Body of pancreas (tissue), 4 donors: ENCODE measurements at regions not wholly inside any gene's neighbourhood (a gene's known extent, or its start where the extent isn't known, plus 50 kb on each side); places are given as distances from the start of the nearest gene placed in this dataset.

ENCODE experiments used
- POLR2A ChIP-seq, 3 donors: fragments of 450-650 bp; IDR thresholded peaks; one replicate each; pipeline ENCODE4 v1.6.1; 2016; ENCODE audit warnings: antibody characterized with exemption in 3 of 3, mild to moderate bottlenecking in 2 of 3
- TF ChIP-seq, protein P1 (sequence below), 7 experiments: fragments of 450-650 bp in 4 of 7; fragments of 200-600 bp in 3 of 7; sonication (generic) in 3 of 7; IDR thresholded peaks; one replicate each; pipeline ENCODE4 v1.5.1; 2016 to 2019; ENCODE audit warnings: antibody characterized with exemption in 7 of 7

DNA sequence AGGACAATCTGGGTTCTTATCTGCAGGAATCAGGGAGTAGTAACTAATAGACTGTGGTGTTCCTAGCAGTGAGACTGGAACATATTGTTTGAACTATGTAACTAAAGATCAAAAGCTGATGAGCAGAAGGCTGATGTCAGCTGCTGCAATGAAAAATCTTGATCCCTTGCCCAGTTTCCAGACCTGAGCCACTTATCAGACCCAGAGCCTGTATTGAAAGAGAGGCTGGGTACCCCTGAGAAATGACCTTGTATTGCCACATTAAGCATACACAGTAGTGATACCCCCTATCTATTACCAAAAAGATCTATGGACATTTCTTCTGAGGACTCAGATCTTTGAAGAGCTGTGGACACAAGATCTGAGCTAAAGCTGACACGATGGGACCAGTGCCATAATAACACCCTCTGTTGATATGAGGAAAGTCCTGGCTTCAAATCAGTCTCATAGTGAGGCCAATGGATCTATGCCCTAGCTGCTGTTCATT is 178.0 kb upstream of the GALNT2 start:
- TF ChIP-seq, protein P1, sequence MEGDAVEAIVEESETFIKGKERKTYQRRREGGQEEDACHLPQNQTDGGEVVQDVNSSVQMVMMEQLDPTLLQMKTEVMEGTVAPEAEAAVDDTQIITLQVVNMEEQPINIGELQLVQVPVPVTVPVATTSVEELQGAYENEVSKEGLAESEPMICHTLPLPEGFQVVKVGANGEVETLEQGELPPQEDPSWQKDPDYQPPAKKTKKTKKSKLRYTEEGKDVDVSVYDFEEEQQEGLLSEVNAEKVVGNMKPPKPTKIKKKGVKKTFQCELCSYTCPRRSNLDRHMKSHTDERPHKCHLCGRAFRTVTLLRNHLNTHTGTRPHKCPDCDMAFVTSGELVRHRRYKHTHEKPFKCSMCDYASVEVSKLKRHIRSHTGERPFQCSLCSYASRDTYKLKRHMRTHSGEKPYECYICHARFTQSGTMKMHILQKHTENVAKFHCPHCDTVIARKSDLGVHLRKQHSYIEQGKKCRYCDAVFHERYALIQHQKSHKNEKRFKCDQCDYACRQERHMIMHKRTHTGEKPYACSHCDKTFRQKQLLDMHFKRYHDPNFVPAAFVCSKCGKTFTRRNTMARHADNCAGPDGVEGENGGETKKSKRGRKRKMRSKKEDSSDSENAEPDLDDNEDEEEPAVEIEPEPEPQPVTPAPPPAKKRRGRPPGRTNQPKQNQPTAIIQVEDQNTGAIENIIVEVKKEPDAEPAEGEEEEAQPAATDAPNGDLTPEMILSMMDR (IDR thresholded peaks at IDR 0.05), result peak in 1 of 7 experiments; percentile 18
- peak in 1 of 3 donors; percentile 12 for TF ChIP-seq POLR2A (IDR thresholded peaks at IDR 0.05)
